RPMI7951 (cell line): ENCODE measurements at regions not wholly inside any gene's neighbourhood (a gene's known extent, or its start where the extent isn't known, plus 50 kb on each side); places are given as distances from the start of the nearest gene placed in this dataset.
A peak's percentile ranks its signal among the peaks of the same experiment; 100 is the strongest.

Source experiments
- DNase-seq: peaks from one replicate; pipeline ENCODE4 v3.0.0-alpha.2; 2012; ENCODE audit warnings: low read depth

GRCh38 chr11:69931060-69931910, 112.1 kb upstream of the FGF3 start:
- no peak for DNase-seq

DNA sequence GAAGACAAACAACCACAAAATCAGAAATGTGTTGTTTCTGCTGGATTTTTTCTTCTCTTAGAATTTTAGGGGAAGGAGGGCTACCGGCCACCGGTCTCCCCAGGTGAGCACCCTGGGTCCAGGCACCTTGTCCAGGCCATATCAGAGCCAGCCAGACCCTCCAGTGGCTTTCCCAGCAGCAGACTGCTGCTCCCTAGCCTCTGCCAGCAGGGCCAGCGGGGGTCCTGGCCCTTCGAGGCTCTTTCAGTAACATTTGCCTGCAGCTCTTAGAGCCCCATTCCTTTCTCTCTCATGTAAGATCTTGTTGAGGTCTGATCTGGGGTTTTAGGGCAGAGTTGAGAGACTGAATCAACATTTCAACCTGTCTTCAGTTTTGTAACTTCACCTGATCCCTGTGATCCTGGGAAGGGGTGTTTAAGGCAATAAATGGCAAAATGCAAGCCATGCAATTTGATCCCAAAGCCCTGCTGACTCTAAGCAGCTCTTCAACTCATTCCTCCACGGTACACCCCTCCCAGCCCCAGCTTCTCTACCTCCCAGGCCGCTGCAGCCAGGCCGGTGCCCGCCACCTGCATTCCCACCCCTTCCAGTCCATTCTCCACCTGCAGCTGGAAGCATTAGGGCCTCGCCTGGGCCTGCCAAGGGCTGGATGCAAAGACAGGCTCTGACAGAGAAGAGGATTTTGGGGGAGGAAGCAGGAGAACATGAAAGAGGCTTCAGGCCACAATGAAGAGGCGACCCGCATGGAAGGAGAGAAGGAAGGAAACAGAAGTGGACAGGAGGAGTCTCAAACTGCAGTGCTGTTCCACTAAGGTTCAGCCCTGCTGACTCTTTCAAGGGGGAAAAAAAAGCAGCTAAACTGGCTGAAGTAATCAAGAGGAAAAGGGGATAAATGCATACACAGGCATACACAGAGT, 113.0 kb upstream of the FGF3 start:
- no peak for DNase-seq

DNA sequence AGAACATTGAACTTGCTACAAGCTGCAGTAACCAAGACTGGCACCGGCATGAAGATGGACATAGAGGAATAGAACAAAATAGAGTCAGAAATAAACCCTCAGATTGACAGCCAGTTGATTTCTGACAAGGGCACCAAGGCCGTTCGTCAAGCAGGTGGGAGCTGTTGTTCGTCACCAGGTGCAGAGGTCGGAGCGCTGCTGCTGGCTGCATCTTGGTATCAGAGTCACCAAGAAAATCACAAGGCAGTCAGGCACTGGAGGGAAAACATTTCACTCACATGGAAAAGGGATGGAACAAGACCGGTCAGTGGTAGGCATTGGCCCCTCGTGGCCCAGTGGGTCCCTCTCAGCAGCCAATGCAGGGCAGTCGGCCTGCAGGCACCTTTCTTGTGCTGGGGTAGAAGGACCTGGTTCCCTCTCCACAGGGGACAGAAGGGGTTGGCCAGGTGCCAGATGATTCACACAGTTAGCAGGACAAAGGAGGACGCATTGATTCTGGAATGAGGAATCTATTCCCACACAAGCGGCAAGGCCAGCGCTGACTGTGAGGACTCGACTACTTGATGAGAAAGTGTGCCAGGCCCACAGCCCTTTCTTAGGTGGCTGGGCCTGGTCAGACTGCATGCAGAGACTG, 115.8 kb upstream of the FGF3 start:
- DNase-seq, result peak; percentile 69

- DNase-seq, result no peak
These were observed 116.8 kb upstream of the FGF3 start for GRCh38 chr11:69935941-69936505.

- DNase-seq, result no peak
These were observed 117.6 kb upstream of the FGF3 start for GRCh38 chr11:69936771-69937170.

- no peak for DNase-seq
These were observed 119.0 kb upstream of the FGF3 start for GRCh38 chr11:69938206-69938605.

- DNase-seq, result peak; percentile 73
These were observed 120.5 kb upstream of the FGF3 start for GRCh38 chr11:69939551-69940245.

DNA sequence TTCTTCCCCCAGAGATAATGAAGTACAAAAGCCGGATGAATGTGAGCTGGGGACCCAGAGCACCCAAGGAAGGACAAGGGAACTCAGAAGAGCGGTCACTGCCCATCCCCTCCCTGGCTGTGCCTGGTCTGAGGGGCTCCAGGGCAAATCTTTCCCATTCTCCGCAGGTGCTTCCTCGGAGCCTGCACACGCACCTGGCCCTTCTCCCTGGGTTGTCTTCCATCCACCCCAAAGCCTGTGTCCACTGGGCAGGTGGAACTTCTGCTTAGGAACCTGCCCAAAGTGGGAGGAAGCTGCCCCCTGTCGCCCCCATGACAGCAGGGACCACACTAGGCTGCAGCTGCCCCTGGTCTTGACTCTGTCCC, 121.0 kb upstream of the FGF3 start:
- DNase-seq, result no peak

DNA sequence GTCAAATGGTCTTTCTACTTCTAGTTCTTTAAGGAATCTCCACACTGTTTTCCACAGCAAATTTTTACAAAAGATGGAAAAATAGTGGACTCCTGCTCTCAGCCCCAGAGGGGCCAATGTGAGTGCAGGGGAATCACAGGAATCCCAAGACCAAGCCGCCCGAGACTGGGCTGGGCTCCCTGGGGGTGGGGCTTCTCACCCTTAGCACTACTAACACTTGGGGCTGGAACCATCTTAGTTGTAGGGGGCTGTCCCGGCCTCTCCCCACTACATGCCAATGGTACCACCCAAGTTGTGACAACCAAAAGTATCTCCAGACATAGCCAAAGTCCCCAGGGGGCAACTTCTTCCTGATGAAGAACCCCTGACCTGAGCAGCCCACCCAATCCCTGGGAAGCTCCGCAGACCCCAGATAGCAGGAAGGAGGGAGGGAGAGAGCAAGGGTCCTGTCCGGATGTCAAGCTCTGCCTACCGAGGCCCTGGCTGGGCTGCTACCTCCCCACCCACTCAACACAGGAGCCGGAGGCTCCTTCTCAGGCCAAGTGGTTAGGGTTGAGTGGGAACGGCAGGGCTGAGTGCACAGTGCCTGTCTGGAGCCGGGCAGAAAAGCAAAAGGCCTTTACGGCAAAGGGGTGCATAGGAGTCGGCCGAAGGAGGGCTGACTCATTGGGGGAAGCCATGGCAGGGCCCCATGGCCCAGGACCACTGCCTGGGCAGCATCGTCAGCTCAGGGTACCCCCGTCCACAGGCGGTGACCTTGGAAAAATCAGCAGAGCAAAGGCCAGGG, 122.5 kb upstream of the FGF3 start:
- DNase-seq, result no peak

- DNase-seq, result no peak
These were observed 123.2 kb upstream of the FGF3 start for GRCh38 chr11:69942333-69942820.

- DNase-seq, result peak; percentile 55
These were observed 123.8 kb upstream of the FGF3 start for GRCh38 chr11:69943066-69943465.

GRCh38 chr11:69943506-69943905, 124.3 kb upstream of the FGF3 start:
- DNase-seq, result no peak

DNA sequence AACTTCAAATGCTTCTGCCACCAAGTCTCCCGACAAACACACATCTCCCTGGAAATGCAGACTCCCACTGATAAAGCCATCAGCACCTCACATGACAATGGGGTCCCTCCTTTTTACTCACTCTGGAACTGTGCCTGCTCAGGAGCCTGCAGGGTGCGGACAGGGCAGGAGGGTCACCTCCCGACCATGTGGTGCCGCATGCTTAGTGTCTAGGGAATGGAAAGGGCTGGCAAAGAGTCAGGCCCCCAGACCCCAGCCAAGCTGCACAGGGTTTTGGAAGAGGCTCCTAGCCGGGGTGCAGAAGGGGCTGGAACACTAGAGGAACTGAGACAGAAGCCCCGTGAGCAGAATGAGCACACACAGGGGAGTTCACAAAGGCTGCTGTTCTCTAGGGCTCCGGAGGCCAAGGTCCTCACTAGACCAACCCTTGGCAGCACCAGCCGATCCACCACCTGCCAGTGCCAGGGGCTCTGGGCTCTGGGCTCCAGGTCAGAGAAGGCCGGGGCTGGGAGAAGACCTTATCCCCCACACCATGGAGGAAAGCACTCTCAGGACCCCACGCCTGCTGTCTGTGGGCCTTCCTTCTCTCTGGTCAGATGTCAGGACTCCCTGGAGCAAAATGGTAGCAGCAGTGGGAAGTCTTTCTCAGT, 125.1 kb upstream of the FGF3 start:
- DNase-seq, result no peak

DNA sequence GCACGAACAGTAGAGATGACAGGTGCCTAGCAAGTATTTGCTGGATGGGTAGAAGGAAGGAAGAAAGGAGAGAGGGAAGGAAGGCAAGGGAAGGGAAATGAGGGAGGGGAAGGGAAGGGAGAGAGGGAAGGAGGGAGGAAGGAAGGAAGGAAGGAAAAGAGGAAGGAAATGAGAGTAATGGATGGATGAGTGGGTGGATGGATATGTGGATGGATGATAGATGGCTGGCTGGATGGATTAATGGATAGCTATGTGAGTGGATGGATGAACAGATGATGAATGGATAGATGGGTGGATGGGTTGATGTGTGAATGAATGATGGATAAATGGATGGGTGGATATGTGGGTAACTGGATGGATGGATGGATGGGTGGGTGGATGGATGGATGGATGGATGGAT, 125.9 kb upstream of the FGF3 start:
- no peak for DNase-seq

GRCh38 chr11:69947059-69947792, 128.0 kb upstream of the FGF3 start:
- DNase-seq, result no peak

- DNase-seq, result peak; percentile 40
These were observed 128.6 kb upstream of the FGF3 start for GRCh38 chr11:69947793-69948255.

DNA sequence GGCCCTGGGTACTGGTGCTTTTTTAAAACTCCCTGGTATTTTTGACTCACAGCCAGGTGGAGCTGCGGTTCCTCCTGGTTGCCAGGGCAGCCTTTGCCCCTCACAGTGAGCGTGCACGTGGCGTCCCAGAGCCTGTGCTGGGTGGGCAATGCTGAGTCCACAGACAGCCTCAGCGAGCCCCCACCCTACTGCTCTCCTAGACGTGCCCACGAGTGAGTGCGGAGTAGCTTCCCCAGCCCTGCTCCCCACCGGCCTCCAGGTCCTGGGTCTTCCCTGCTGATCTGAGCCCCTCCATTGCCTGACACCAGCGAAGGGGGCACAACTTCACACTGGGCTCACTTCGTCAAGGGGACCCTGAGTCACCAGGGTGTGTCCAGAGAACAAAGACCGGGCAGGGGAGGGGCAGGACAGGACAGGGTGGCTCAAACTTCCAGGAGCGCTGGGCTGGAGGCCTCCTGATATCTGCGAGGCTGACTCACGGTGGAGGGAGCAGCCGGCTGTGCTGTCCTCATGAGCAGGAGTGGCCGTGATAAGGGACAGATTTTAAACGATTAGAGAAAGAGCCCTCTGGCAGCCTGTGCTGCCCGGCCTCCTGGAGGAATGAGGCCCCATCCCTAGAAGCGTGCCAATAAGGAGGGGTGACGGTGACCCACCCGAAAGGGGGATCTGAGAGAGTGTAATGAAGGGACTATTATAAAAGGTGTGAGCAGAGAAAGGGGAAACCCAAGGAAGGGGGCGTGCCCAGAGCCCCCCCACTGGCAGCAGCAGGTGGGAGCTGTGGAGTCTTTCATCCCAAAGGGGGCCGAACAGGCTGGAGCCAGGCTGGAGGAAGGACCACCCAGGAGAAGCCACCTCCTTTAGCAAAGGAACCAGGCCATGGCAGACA, 129.3 kb upstream of the FGF3 start:
- peak; percentile 88 for DNase-seq

DNA sequence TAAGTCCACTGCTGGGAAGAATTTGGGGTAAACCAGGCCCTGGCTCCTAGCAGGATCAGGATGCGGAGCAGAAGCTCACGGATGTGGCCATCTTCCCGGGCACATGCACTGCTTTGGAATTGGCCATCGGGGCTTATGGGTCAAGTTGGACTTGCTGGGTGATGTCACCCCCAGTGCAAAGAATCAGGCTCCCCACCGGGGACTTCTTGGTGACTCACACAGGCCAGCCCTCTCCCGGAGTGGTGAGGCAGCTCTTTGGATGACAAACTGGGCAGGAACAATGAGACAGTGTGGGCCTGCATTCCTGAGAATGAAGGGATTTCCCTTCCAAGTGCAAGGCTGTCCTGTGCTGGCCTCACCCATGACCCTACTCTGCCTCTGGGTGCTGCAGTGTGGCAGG, 128.8 kb upstream of the ANO1 start:
- peak; percentile 98 for DNase-seq
